HEK293T (cell line): ENCODE measurements at regions not wholly inside any gene's neighbourhood (a gene's known extent, or its start where the extent isn't known, plus 50 kb on each side); places are given as distances from the start of the nearest gene placed in this dataset.

Source experiments
- CTCF ChIA-PET: fragments of 350-600 bp; formaldehyde crosslinking; extraction: SDS; loops from one replicate; lab custom pipeline; 2021; ENCODE audit warnings: antibody characterized with exemption, inconsistent platforms; lab: Yijun Ruan, JAX
- POLR2A ChIA-PET: fragments of 350-600 bp; formaldehyde crosslinking; extraction: SDS; loops from one replicate; lab custom pipeline; 2020; ENCODE audit warnings: antibody characterized with exemption, inconsistent platforms; lab: Yijun Ruan, JAX
- DNase-seq: peaks from one replicate; pipeline ENCODE4 v3.0.0; 2012; ENCODE audit warnings: mixed read lengths; ENCODE audit errors: extremely low spot score
- ARNT ChIP-seq: fragments of 450-650 bp; IDR thresholded peaks from 2 replicates; pipeline ENCODE4 v1.6.1; 2017; ENCODE audit warnings: mild to moderate bottlenecking
- BHLHE40 ChIP-seq: fragments of 450-650 bp; IDR thresholded peaks from 2 replicates; pipeline ENCODE4 v1.6.1; 2016; ENCODE audit warnings: mild to moderate bottlenecking, moderate library complexity, borderline replicate concordance
- CTBP1 ChIP-seq: fragments of 450-650 bp; IDR thresholded peaks from 2 replicates; pipeline ENCODE4 v1.6.1; 2016; ENCODE audit warnings: borderline replicate concordance
- ELF4 ChIP-seq: fragments of 450-650 bp; IDR thresholded peaks from 2 replicates; pipeline ENCODE4 v1.6.1; 2017; ENCODE audit warnings: antibody characterized with exemption
- FOXA1 ChIP-seq: fragments of 450-650 bp; IDR thresholded peaks from 2 replicates; pipeline ENCODE4 v1.6.1; 2016; ENCODE audit warnings: mild to moderate bottlenecking
- FOXK2 ChIP-seq: fragments of 450-650 bp; IDR thresholded peaks from 2 replicates; pipeline ENCODE4 v1.6.1; 2016; ENCODE audit warnings: mild to moderate bottlenecking
- FOXM1 ChIP-seq: fragments of 450-650 bp; IDR thresholded peaks from 2 replicates; pipeline ENCODE4 v1.6.1; 2017; ENCODE audit warnings: mild to moderate bottlenecking, borderline replicate concordance
- HDGF ChIP-seq: fragments of 450-650 bp; IDR thresholded peaks from 2 replicates; pipeline ENCODE4 v1.6.1; 2017; ENCODE audit warnings: antibody characterized with exemption, borderline replicate concordance
- L3MBTL2 ChIP-seq: fragments of 450-650 bp; conservative IDR thresholded peaks from 2 replicates; pipeline ENCODE4 v1.6.1; 2016; ENCODE audit warnings: mild to moderate bottlenecking
- LEF1 ChIP-seq: fragments of 450-650 bp; IDR thresholded peaks from 2 replicates; pipeline ENCODE4 v1.6.1; 2017; ENCODE audit warnings: mild to moderate bottlenecking, borderline replicate concordance
- NFRKB ChIP-seq: fragments of 450-650 bp; IDR thresholded peaks from 2 replicates; pipeline ENCODE4 v1.6.1; 2016; ENCODE audit warnings: mild to moderate bottlenecking, moderate library complexity
- PKNOX1 ChIP-seq: fragments of 450-650 bp; IDR thresholded peaks from 2 replicates; pipeline ENCODE4 v1.6.1; 2016
- SP1 ChIP-seq: fragments of 450-650 bp; IDR thresholded peaks from 2 replicates; pipeline ENCODE4 v1.6.1; 2017
- SUZ12 ChIP-seq: fragments of 450-650 bp; IDR thresholded peaks from 2 replicates; pipeline ENCODE4 v1.6.1; 2016; ENCODE audit warnings: mild to moderate bottlenecking
- TARDBP ChIP-seq: fragments of 450-650 bp; IDR thresholded peaks from 2 replicates; pipeline ENCODE4 v1.6.1; 2016
- ZNF384 ChIP-seq: fragments of 450-650 bp; IDR thresholded peaks from 2 replicates; pipeline ENCODE4 v1.6.1; 2016

- ChIA-PET CTCF (no interaction called here), POLR2A (no interaction called here)
- DNase-seq, result no peak
Observed at GRCh38 chr4:32472918-32473317, 1752.7 kb downstream of the PCDH7 start.

GRCh38 chr4:32475710-32476109 lies 1755.5 kb downstream of the PCDH7 start:
- TF ChIP-seq NFRKB (no peak), ELF4 (no peak), ZNF384 (no peak)
- CTCF ChIA-PET, result no interaction called here
- POLR2A ChIA-PET, result no interaction called here

More at GRCh38 chr4:32472918-32473317, 1752.7 kb downstream of the PCDH7 start:
- TF ChIP-seq BHLHE40 (no peak), SUZ12 (no peak), NFRKB (no peak), FOXK2 (no peak), LEF1 (no peak), ARNT (no peak), FOXA1 (no peak), HDGF (no peak), FOXM1 (no peak), ELF4 (no peak), TARDBP (no peak), ZNF384 (no peak), CTBP1 (no peak), L3MBTL2 (no peak), SP1 (no peak), PKNOX1 (no peak)

GRCh38 chr4:32477518-32477917 lies 1757.3 kb downstream of the PCDH7 start:
- no peak for DNase-seq
- ChIA-PET POLR2A (no interaction called here), CTCF (no interaction called here)
- TF ChIP-seq FOXA1, result no peak
- no peak for TF ChIP-seq LEF1
- TF ChIP-seq PKNOX1, result no peak
- no peak for TF ChIP-seq L3MBTL2
- TF ChIP-seq FOXM1, result no peak
- no peak for TF ChIP-seq SP1
- no peak for TF ChIP-seq CTBP1
- no peak for TF ChIP-seq FOXK2
- TF ChIP-seq ARNT, result no peak

More at GRCh38 chr4:32475710-32476109, 1755.5 kb downstream of the PCDH7 start:
- DNase-seq, result no peak

- no peak for DNase-seq
- CTCF ChIA-PET, result interaction anchor here (0.7 kb wide), 1 partner anchor 15 kb away, joined by 3 read pairs; no protein-coding TSS in a partner anchor
- no peak for TF ChIP-seq HDGF
- no peak for TF ChIP-seq CTBP1
- TF ChIP-seq TARDBP, result no peak
- POLR2A ChIA-PET, result no interaction called here
Observed at GRCh38 chr4:32485956-32486355, 1765.8 kb downstream of the PCDH7 start.

- POLR2A ChIA-PET, result no interaction called here
- TF ChIP-seq SP1 (no peak), HDGF (no peak), FOXA1 (no peak), ARNT (no peak), FOXM1 (no peak), FOXK2 (no peak)
- no peak for DNase-seq
- CTCF ChIA-PET, result no interaction called here
Observed at GRCh38 chr4:32488690-32489089, 1768.5 kb downstream of the PCDH7 start.

GRCh38 chr4:32499171-32499570 lies 1779.0 kb downstream of the PCDH7 start:
- TF ChIP-seq LEF1, result no peak
- TF ChIP-seq L3MBTL2, result no peak
- no peak for DNase-seq
- ChIA-PET CTCF (no interaction called here), POLR2A (no interaction called here)

GRCh38 chr4:32503241-32503640 lies 1783.1 kb downstream of the PCDH7 start:
- TF ChIP-seq BHLHE40, result no peak
- no peak for TF ChIP-seq TARDBP
- TF ChIP-seq PKNOX1, result no peak
- TF ChIP-seq FOXM1, result no peak
- TF ChIP-seq SUZ12, result no peak
- no peak for TF ChIP-seq FOXK2
- TF ChIP-seq LEF1, result no peak
- TF ChIP-seq CTBP1, result no peak
- no peak for TF ChIP-seq HDGF
- TF ChIP-seq ZNF384, result no peak
- POLR2A ChIA-PET, result no interaction called here
- CTCF ChIA-PET, result no interaction called here
- no peak for DNase-seq

GRCh38 chr4:32506067-32506466 lies 1785.9 kb downstream of the PCDH7 start:
- DNase-seq, result no peak
- TF ChIP-seq FOXM1, result no peak
- no peak for TF ChIP-seq NFRKB
- no peak for TF ChIP-seq ARNT
- TF ChIP-seq CTBP1, result no peak
- TF ChIP-seq ELF4, result no peak
- TF ChIP-seq FOXK2, result no peak
- no peak for TF ChIP-seq ZNF384
- TF ChIP-seq HDGF, result no peak
- no peak for TF ChIP-seq SUZ12
- CTCF ChIA-PET, result no interaction called here
- POLR2A ChIA-PET, result no interaction called here
